CD14-positive monocyte (primary cell): ENCODE measurements at regions not wholly inside any gene's neighbourhood (a gene's known extent, or its start where the extent isn't known, plus 50 kb on each side); places are given as distances from the start of the nearest gene placed in this dataset.

Experiments used
- DNase-seq, 3 donors: peaks; one replicate each; pipeline ENCODE4 v3.0.0-alpha.2; 2011 to 2022
- H2AFZ ChIP-seq: 2 replicates; pipeline ENCODE4 v1.6.0; 2012; ENCODE audit warnings: mild to moderate bottlenecking, low read depth, low read length, inconsistent platforms; ENCODE audit not compliant: insufficient read depth, poor library complexity, severe bottlenecking
- H3K27ac ChIP-seq, 2 donors: 1 replicate in 1 of 2; 2 replicates in 1 of 2; pipeline ENCODE4 v1.5.1; 2012 to 2013; ENCODE audit warnings: low read length in 2 of 2, control low read depth in 1 of 2, inconsistent platforms in 1 of 2, low read depth in 1 of 2, mild to moderate bottlenecking in 1 of 2
- H3K27me3 ChIP-seq, 2 donors: one replicate each; pipeline versions ENCODE4 v1.6.0 to v1.6.1; 2011 to 2013; ENCODE audit warnings: low read length in 2 of 2; ENCODE audit not compliant: control insufficient read depth in 2 of 2, insufficient read depth in 2 of 2
- H3K36me3 ChIP-seq, 2 donors: replicated peaks in 1 of 2; 1 replicate in 1 of 2; 2 replicates in 1 of 2; pipeline versions ENCODE4 v1.5.1 to v1.6.1; 2012 to 2013; ENCODE audit warnings: low read length in 2 of 2, control low read depth in 1 of 2, inconsistent platforms in 1 of 2, mild to moderate bottlenecking in 1 of 2; ENCODE audit not compliant: insufficient read depth in 2 of 2, control insufficient read depth in 1 of 2
- H3K4me1 ChIP-seq, 2 donors: 1 replicate in 1 of 2; 2 replicates in 1 of 2; pipeline versions ENCODE4 v1.5.1 to v1.6.1; 2012 to 2013; ENCODE audit warnings: low read length in 2 of 2, control low read depth in 1 of 2, inconsistent platforms in 1 of 2, mild to moderate bottlenecking in 1 of 2, moderate library complexity in 1 of 2; ENCODE audit not compliant: insufficient read depth in 2 of 2, control insufficient read depth in 1 of 2
- H3K4me2 ChIP-seq: replicated peaks from 2 replicates; pipeline ENCODE3; 2012; ENCODE audit warnings: low read length, moderate library complexity, mild to moderate bottlenecking; ENCODE audit not compliant: poor library complexity, severe bottlenecking; ENCODE audit errors: extremely low read depth
- H3K4me3 ChIP-seq, 3 experiments: fragments of 200-600 bp in 1 of 3; sonication (generic) in 1 of 3; replicated peaks in 1 of 3; 1 replicate in 2 of 3; 2 replicates in 1 of 3; pipeline ENCODE4 v1.5.1; 2011 to 2013; ENCODE audit warnings: low read length in 3 of 3, mild to moderate bottlenecking in 3 of 3, control low read depth in 2 of 3, low read depth in 2 of 3, inconsistent platforms in 1 of 3, moderate library complexity in 1 of 3
- H3K79me2 ChIP-seq: 2 replicates; pipeline ENCODE4 v1.6.0; 2012; ENCODE audit warnings: mild to moderate bottlenecking, control low read depth, inconsistent platforms, low read length, moderate library complexity; ENCODE audit not compliant: insufficient read depth
- H3K9ac ChIP-seq: 2 replicates; pipeline ENCODE4 v1.6.0; 2017; ENCODE audit warnings: low read length, mild to moderate bottlenecking; ENCODE audit not compliant: insufficient read depth, poor library complexity, severe bottlenecking
- H3K9me3 ChIP-seq, 2 donors: replicated peaks in 1 of 2; 1 replicate in 1 of 2; 2 replicates in 1 of 2; pipeline versions ENCODE4 v1.5.1 to v1.6.1; 2012 to 2013; ENCODE audit warnings: low read length in 2 of 2, control low read depth in 1 of 2; ENCODE audit not compliant: control insufficient read depth in 1 of 2, insufficient read depth in 1 of 2
- H4K20me1 ChIP-seq: 2 replicates; pipeline ENCODE4 v1.6.0; 2012; ENCODE audit warnings: mild to moderate bottlenecking, low read length, control low read depth, moderate library complexity; ENCODE audit not compliant: insufficient read depth
- H3K27ac Mint-ChIP-seq, 7 donors: one replicate each; pipeline ENCODE4 v1.8.0; 2020; ENCODE audit warnings: mild to moderate bottlenecking in 7 of 7, mixed read lengths in 7 of 7, moderate library complexity in 6 of 7, inconsistent platforms in 2 of 7
- H3K27me3 Mint-ChIP-seq, 3 donors: one replicate each; pipeline ENCODE4 v1.8.0; 2021 to 2022; ENCODE audit warnings: low read depth in 3 of 3, mild to moderate bottlenecking in 3 of 3, mixed read lengths in 3 of 3, moderate library complexity in 3 of 3, inconsistent platforms in 1 of 3
- H3K36me3 Mint-ChIP-seq, 2 donors: one replicate each; pipeline ENCODE4 v1.8.0; 2020; ENCODE audit warnings: mixed read lengths in 2 of 2, inconsistent platforms in 1 of 2, mild to moderate bottlenecking in 1 of 2
- H3K4me1 Mint-ChIP-seq: one replicate; pipeline ENCODE4 v1.8.0; 2020; ENCODE audit warnings: mild to moderate bottlenecking, mixed read lengths
- H3K4me3 Mint-ChIP-seq, 2 donors: one replicate each; pipeline ENCODE4 v1.8.0; 2020; ENCODE audit warnings: mild to moderate bottlenecking in 2 of 2, mixed read lengths in 2 of 2, moderate library complexity in 1 of 2
- H3K9me3 Mint-ChIP-seq, 7 donors: one replicate each; pipeline ENCODE4 v1.8.0; 2020 to 2022; ENCODE audit warnings: mixed read lengths in 7 of 7, mild to moderate bottlenecking in 6 of 7, moderate library complexity in 6 of 7, inconsistent platforms in 2 of 7
- CTCF ChIP-seq: fragments of 200-600 bp; IDR thresholded peaks from one replicate; pipeline ENCODE4 v1.8.0; 2022; ENCODE audit warnings: antibody characterized with exemption, mild to moderate bottlenecking
- WGBS: methylation state at CpG from one replicate; pipeline ENCODE4 v1.1.5; 2013; ENCODE audit warnings: missing lambda C conversion rate; ENCODE audit not compliant: insufficient coverage; 5-methylcytosine and 5-hydroxymethylcytosine counted together
- intact Hi-C, 2 donors: fragments of 100-400 bp; cut with micrococcal nuclease; formaldehyde crosslinking; loops; one replicate each; pipeline versions ENCODE4 v1.15.0 to v1.15.1; 2023

- H3K27ac ChIP-seq, result no peak overlapping the region
- Mint-ChIP-seq H3K36me3 (no peaks in the 10 kb centered on the region), H3K27me3 (peaks cover 0 to 16% (median 2%) of the 10 kb centered on the region in 3 donors), H3K27ac (no peak overlapping the region), H3K4me1 (no peaks in the 10 kb centered on the region), H3K9me3 (peaks cover 0 to 2% (median 0%) of the 10 kb centered on the region in 7 donors), H3K4me3 (no peak overlapping the region)
- no peaks in the 10 kb centered on the region for H3K36me3 ChIP-seq
- intact Hi-C loops, result no loop called here
- H3K4me2 ChIP-seq, result no peak overlapping the region
- no peaks in the 10 kb centered on the region for H3K27me3 ChIP-seq
- DNase-seq, result no peak
- no peaks in the 10 kb centered on the region for H3K79me2 ChIP-seq
- no peaks in the 10 kb centered on the region for H4K20me1 ChIP-seq
- no peaks in the 10 kb centered on the region for H3K4me1 ChIP-seq
- no peaks in the 10 kb centered on the region for H3K9me3 ChIP-seq
- H2AFZ ChIP-seq, result no peak overlapping the region
- H3K4me3 ChIP-seq, result no peak overlapping the region
- H3K9ac ChIP-seq, result no peak overlapping the region
- 100% methylated on average over 1 of the region's 5 CpGs for WGBS
- no peak for TF ChIP-seq CTCF
Measured at GRCh38 chrX:39356119-39356807, 555.0 kb downstream of the MID1IP1 start.

- no peaks in the 10 kb centered on the region for H3K4me1 Mint-ChIP-seq
- no peaks in the 10 kb centered on the region for H4K20me1 ChIP-seq
- H3K36me3 ChIP-seq, result no peaks in the 10 kb centered on the region
- no peak for DNase-seq
- H3K4me1 ChIP-seq, result no peaks in the 10 kb centered on the region
- H3K9me3 Mint-ChIP-seq, result peaks cover 0 to 5% (median 2%) of the 10 kb centered on the region in 7 donors
- no peak overlapping the region for H3K4me3 ChIP-seq
- H3K9me3 ChIP-seq, result no peaks in the 10 kb centered on the region
- H3K9ac ChIP-seq, result no peak overlapping the region
- intact Hi-C loops, result no loop called here
- no peak overlapping the region for H3K4me3 Mint-ChIP-seq
- no peak overlapping the region for H3K27ac Mint-ChIP-seq
- no CpG with 5 or more reads among the region's 1 CpG for WGBS
- no peaks in the 10 kb centered on the region for H3K36me3 Mint-ChIP-seq
- peaks cover 0 to 12% (median 2%) of the 10 kb centered on the region in 3 donors for H3K27me3 Mint-ChIP-seq
- H3K27me3 ChIP-seq, result no peaks in the 10 kb centered on the region
- no peaks in the 10 kb centered on the region for H3K79me2 ChIP-seq
- H3K4me2 ChIP-seq, result no peak overlapping the region
- H3K27ac ChIP-seq, result no peak overlapping the region
- TF ChIP-seq CTCF, result no peak
- H2AFZ ChIP-seq, result no peak overlapping the region
Measured at GRCh38 chrX:39360101-39360500, 558.8 kb downstream of the MID1IP1 start.
